Mesothelial cell of epicardium (in vitro differentiated cells): ENCODE measurements at regions not wholly inside any gene's neighbourhood (a gene's known extent, or its start where the extent isn't known, plus 50 kb on each side); places are given as distances from the start of the nearest gene placed in this dataset.

Experiments used
- DNase-seq, 2 experiments: peaks; one replicate each; pipeline ENCODE4 v3.0.0; 2021; ENCODE audit warnings: low spot score in 2 of 2; ENCODE audit not compliant: unreplicated experiment in 2 of 2
- H3K27ac Mint-ChIP-seq: 2 replicates; pipeline ENCODE4 v1.8.0; 2021; ENCODE audit warnings: mixed read lengths
- H3K27me3 Mint-ChIP-seq: 2 replicates; pipeline ENCODE4 v1.8.0; 2021; ENCODE audit warnings: low read depth, mixed read lengths
- H3K36me3 Mint-ChIP-seq: 2 replicates; pipeline ENCODE4 v1.8.0; 2021; ENCODE audit warnings: mixed read lengths
- H3K4me1 Mint-ChIP-seq: 2 replicates; pipeline ENCODE4 v1.8.0; 2021; ENCODE audit warnings: mixed read lengths
- H3K4me3 Mint-ChIP-seq: 2 replicates; pipeline ENCODE4 v1.8.0; 2021; ENCODE audit warnings: mild to moderate bottlenecking, moderate library complexity, mixed read lengths
- H3K9me3 Mint-ChIP-seq: 2 replicates; pipeline ENCODE4 v1.8.0; 2021; ENCODE audit warnings: mixed read lengths
- CTCF ChIP-seq: fragments of 200-600 bp; sonication (generic); IDR thresholded peaks from one replicate; pipeline ENCODE4 v1.5.0; 2021; ENCODE audit warnings: antibody characterized with exemption; ENCODE audit not compliant: unreplicated experiment

- no peak for TF ChIP-seq CTCF
- H3K36me3 Mint-ChIP-seq, result no peaks in the 10 kb centered on the region
- no peak overlapping the region for H3K4me3 Mint-ChIP-seq
- no peak overlapping the region for H3K27ac Mint-ChIP-seq
- H3K9me3 Mint-ChIP-seq, result no peaks in the 10 kb centered on the region
- DNase-seq, result no peak
- H3K4me1 Mint-ChIP-seq, result peaks cover 37% of the 10 kb centered on the region
- H3K27me3 Mint-ChIP-seq, result peaks cover 1% of the 10 kb centered on the region
Observed at GRCh38 chr13:60214213-60215055, 50.7 kb upstream of the DIAPH3 start.

- H3K4me3 Mint-ChIP-seq, result no peak overlapping the region
- TF ChIP-seq CTCF, result no peak
- no peaks in the 10 kb centered on the region for H3K9me3 Mint-ChIP-seq
- H3K36me3 Mint-ChIP-seq, result no peaks in the 10 kb centered on the region
- H3K27me3 Mint-ChIP-seq, result peaks cover 1% of the 10 kb centered on the region
- H3K27ac Mint-ChIP-seq, result no peak overlapping the region
- peaks cover 14% of the 10 kb centered on the region for H3K4me1 Mint-ChIP-seq
- DNase-seq, result no peak
Observed at GRCh38 chr13:60220072-60220471, 56.3 kb upstream of the DIAPH3 start.

GRCh38 chr13:60221581-60221980, 57.9 kb upstream of the DIAPH3 start:
- Mint-ChIP-seq H3K27ac (no peak overlapping the region), H3K27me3 (peaks cover 1% of the 10 kb centered on the region), H3K9me3 (no peaks in the 10 kb centered on the region), H3K36me3 (no peaks in the 10 kb centered on the region), H3K4me3 (no peak overlapping the region), H3K4me1 (peaks cover 5% of the 10 kb centered on the region)
- DNase-seq, result no peak
- no peak for TF ChIP-seq CTCF

GRCh38 chr13:60226507-60226906, 62.8 kb upstream of the DIAPH3 start:
- no peak overlapping the region for H3K4me3 Mint-ChIP-seq

GRCh38 chr13:60227158-60227557, 63.4 kb upstream of the DIAPH3 start:
- TF ChIP-seq CTCF, result no peak

More at GRCh38 chr13:60226507-60226906, 62.8 kb upstream of the DIAPH3 start:
- Mint-ChIP-seq H3K27ac (no peak overlapping the region), H3K9me3 (no peaks in the 10 kb centered on the region), H3K27me3 (no peaks in the 10 kb centered on the region), H3K36me3 (no peaks in the 10 kb centered on the region), H3K4me1 (peaks cover 25% of the 10 kb centered on the region)
- no peak for DNase-seq
- TF ChIP-seq CTCF, result no peak

More at GRCh38 chr13:60227158-60227557, 63.4 kb upstream of the DIAPH3 start:
- Mint-ChIP-seq H3K36me3 (no peaks in the 10 kb centered on the region), H3K27ac (no peak overlapping the region), H3K9me3 (no peaks in the 10 kb centered on the region), H3K27me3 (no peaks in the 10 kb centered on the region), H3K4me3 (no peak overlapping the region), H3K4me1 (peaks cover 29% of the 10 kb centered on the region)
- DNase-seq, result no peak
